Tibial artery (tissue), 4 donors: ENCODE measurements at regions not wholly inside any gene's neighbourhood (a gene's known extent, or its start where the extent isn't known, plus 50 kb on each side); places are given as distances from the start of the nearest gene placed in this dataset.

Source experiments
- DNase-seq, 2 donors: peaks; one replicate each; pipeline ENCODE4 v3.0.0-alpha.2; 2019
- H3K27ac ChIP-seq, 2 donors: fragments of 200-600 bp; sonication (generic) in 1 of 2; 1 replicate in 1 of 2; 2 replicates in 1 of 2; pipeline ENCODE4 v1.5.1; 2018 to 2019; ENCODE audit warnings: mild to moderate bottlenecking in 1 of 2
- H3K27me3 ChIP-seq, 2 donors: fragments of 200-600 bp; sonication (generic) in 1 of 2; one replicate each; pipeline versions ENCODE4 v1.5.1 to v1.6.0; 2016 to 2019
- H3K36me3 ChIP-seq, 3 donors: fragments of 200-600 bp; sonication (generic) in 2 of 3; one replicate each; pipeline ENCODE4 v1.5.1; 2016 to 2019; ENCODE audit warnings: mild to moderate bottlenecking in 2 of 3
- H3K4me1 ChIP-seq, 4 donors: fragments of 200-600 bp; sonication (generic) in 2 of 4; 1 replicate in 3 of 4; 2 replicates in 1 of 4; pipeline ENCODE4 v1.5.1; 2016 to 2019
- H3K4me3 ChIP-seq, 2 donors: fragments of 200-600 bp; sonication (generic) in 1 of 2; 1 replicate in 1 of 2; 2 replicates in 1 of 2; pipeline ENCODE4 v1.5.1; 2018 to 2019; ENCODE audit warnings: mild to moderate bottlenecking in 2 of 2
- H3K9me3 ChIP-seq, 3 donors: fragments of 200-600 bp; sonication (generic) in 1 of 3; one replicate each; pipeline ENCODE4 v1.5.1; 2016 to 2019
- intact Hi-C: fragments of 100-400 bp; cut with DNase I; formaldehyde crosslinking; loops from one replicate; pipeline ENCODE4 v1.15.0; 2023; ENCODE audit warnings: low total_unique reads
- TF ChIP-seq, protein P1 (sequence below), 2 experiments: fragments of 200-600 bp in 1 of 2; fragments of 450-650 bp in 1 of 2; IDR thresholded peaks; one replicate each; pipeline ENCODE4 v1.5.1; 2017 to 2019; ENCODE audit warnings: antibody characterized with exemption in 2 of 2, mild to moderate bottlenecking in 1 of 2, moderate library complexity in 1 of 2

DNA sequence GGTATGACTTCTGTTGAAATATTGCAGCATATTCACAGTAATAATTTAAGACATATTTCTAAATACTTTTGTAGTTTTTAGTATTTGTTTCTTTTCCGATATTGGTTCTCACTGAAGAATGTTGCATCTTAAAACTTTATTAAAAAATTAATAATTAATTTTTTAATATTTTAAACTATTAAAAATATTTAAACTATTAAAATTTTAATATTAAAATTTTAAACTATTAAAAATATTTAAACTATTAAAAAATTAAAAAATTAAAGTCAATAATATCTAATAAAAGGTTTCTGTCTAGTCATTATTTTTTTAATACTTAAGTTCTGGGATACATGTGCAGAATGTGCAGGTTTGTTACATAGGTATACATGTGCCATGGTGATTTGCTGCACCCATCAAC lies 149.3 kb upstream of the CCNH start:
- H3K36me3 ChIP-seq = no peaks in the 10 kb centered on the region
- no peaks in the 10 kb centered on the region for H3K27me3 ChIP-seq
- no peak for DNase-seq
- intact Hi-C loops = no loop called here
- H3K4me3 ChIP-seq = no peak overlapping the region
- H3K9me3 ChIP-seq = no peaks in the 10 kb centered on the region
- TF ChIP-seq, protein P1, sequence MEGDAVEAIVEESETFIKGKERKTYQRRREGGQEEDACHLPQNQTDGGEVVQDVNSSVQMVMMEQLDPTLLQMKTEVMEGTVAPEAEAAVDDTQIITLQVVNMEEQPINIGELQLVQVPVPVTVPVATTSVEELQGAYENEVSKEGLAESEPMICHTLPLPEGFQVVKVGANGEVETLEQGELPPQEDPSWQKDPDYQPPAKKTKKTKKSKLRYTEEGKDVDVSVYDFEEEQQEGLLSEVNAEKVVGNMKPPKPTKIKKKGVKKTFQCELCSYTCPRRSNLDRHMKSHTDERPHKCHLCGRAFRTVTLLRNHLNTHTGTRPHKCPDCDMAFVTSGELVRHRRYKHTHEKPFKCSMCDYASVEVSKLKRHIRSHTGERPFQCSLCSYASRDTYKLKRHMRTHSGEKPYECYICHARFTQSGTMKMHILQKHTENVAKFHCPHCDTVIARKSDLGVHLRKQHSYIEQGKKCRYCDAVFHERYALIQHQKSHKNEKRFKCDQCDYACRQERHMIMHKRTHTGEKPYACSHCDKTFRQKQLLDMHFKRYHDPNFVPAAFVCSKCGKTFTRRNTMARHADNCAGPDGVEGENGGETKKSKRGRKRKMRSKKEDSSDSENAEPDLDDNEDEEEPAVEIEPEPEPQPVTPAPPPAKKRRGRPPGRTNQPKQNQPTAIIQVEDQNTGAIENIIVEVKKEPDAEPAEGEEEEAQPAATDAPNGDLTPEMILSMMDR (IDR thresholded peaks at IDR 0.05) = no peak
- no peaks in the 10 kb centered on the region for H3K4me1 ChIP-seq
- no peak overlapping the region for H3K27ac ChIP-seq

DNA sequence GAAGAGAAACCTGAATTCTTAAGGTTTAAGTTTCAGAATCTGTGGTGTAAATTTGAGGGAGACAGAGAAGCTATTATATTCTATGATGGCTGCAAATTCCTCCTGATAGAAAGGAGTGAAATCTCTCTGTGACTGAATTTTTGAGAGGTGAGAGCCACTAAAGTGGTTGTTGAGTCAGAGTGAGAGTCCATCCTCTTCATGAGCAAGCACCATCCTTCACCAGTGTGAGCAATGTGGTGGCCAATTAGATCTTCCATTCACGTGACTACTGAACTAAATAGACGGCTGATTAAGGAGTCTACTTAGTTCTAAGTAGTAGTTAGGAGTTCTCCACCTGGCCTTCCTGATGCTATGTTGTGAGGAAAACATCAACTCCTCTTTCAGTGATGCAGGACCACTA lies 147.8 kb upstream of the CCNH start:
- intact Hi-C loops = no loop called here
- no peaks in the 10 kb centered on the region for H3K4me1 ChIP-seq
- no peaks in the 10 kb centered on the region for H3K9me3 ChIP-seq
- TF ChIP-seq, protein P1 (IDR thresholded peaks at IDR 0.05) = no peak
- no peaks in the 10 kb centered on the region for H3K36me3 ChIP-seq
- no peak overlapping the region for H3K27ac ChIP-seq
- H3K27me3 ChIP-seq = no peaks in the 10 kb centered on the region
- H3K4me3 ChIP-seq = no peak overlapping the region
- DNase-seq = no peak

DNA sequence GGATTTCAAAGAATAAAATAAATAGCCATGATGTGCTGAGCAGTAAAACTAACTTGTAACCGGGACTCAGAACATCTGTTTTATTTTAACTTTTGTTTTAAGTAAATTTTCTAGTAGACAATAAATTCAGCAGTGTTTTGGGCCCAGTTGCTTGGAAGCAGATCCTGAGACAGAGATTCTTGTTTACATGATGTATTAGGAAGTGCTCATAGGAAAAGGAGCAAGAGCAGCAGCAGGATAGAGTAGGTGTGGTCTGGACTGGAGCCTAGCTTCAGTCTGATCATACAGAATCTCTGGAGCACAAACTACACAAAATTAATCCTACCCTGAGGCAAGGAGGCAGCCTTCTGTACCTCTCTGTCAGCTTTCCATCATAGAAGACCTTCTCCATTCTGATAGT lies 139.2 kb upstream of the CCNH start:
- no peaks in the 10 kb centered on the region for H3K36me3 ChIP-seq
- H3K4me1 ChIP-seq = no peaks in the 10 kb centered on the region
- intact Hi-C loops = no loop called here
- TF ChIP-seq, protein P1 (IDR thresholded peaks at IDR 0.05) = no peak
- DNase-seq = no peak
- no peaks in the 10 kb centered on the region for H3K9me3 ChIP-seq
- no peak overlapping the region for H3K27ac ChIP-seq
- H3K27me3 ChIP-seq = no peaks in the 10 kb centered on the region
- no peak overlapping the region for H3K4me3 ChIP-seq

DNA sequence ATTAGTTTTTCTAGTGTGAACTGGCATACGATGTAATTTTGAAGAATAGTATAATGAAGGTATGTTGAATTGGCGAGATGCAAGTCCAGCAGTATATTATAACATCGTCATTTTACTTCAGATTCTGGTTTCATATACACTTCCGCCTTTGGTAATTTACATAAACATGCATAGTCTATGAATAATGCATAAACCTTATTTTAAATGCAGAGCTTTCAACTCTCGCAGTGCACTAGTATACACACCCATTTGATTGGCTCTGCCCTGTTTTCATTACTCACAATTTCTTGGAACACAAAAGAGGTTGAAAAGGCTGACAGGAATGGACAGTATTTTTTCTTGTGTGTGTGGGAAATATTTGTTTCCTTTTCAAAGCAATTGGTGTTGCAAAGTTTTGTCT lies 128.9 kb upstream of the CCNH start:
- Histone ChIP-seq H3K4me3 (no peak overlapping the region), H3K27me3 (no peaks in the 10 kb centered on the region), H3K4me1 (no peaks in the 10 kb centered on the region), H3K36me3 (no peaks in the 10 kb centered on the region), H3K27ac (no peak overlapping the region), H3K9me3 (no peaks in the 10 kb centered on the region)
- TF ChIP-seq, protein P1 (IDR thresholded peaks at IDR 0.05) = no peak
- no peak for DNase-seq
- intact Hi-C loops = no loop called here

DNA sequence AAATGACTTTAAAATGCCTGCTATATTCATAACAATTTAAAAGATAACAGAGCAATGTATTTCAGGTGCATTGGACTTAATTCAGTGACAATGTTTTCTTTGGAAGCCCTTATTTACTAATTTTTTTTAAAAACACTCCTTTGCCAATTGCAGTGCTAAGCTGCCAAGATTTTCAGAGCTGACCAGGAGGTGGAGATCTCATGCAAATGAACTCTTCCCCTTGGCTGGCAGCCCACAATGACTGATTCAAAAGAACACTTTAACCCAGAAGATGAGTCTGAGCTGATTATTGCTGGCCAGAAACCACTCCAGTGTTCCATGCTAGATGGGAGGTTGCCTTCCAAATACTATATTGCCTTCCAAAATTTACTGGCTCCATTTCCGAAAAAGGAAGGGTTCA lies 128.3 kb upstream of the CCNH start:
- DNase-seq = peak in 1 of 2 donors; percentile 52
- H3K27ac ChIP-seq = no peak overlapping the region
- H3K4me3 ChIP-seq = no peak overlapping the region
- TF ChIP-seq, protein P1 (IDR thresholded peaks at IDR 0.05) = no peak
- H3K4me1 ChIP-seq = no peaks in the 10 kb centered on the region
- no peaks in the 10 kb centered on the region for H3K36me3 ChIP-seq
- no peaks in the 10 kb centered on the region for H3K27me3 ChIP-seq
- no peaks in the 10 kb centered on the region for H3K9me3 ChIP-seq
- intact Hi-C loops = no loop called here

DNA sequence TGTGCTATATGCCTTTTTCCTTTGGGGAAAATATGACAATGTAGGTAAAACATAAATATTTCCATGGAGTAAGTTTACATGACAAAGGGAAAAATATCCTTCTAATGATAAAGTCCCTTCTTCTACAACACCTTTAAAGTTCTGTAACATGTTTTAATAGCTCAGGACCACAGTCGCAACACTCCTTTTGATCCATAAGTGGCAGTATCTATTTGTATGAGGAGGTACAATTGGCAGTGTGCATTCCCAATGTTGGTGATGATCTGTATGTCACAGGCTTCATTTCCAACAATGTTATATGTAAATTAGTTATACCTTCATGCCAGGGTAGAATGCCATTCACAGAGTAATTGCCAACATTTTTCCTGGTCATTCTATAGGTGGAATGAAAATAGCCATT lies 127.1 kb upstream of the CCNH start:
- Histone ChIP-seq H3K27me3 (no peaks in the 10 kb centered on the region), H3K4me1 (no peaks in the 10 kb centered on the region), H3K9me3 (no peaks in the 10 kb centered on the region), H3K36me3 (no peaks in the 10 kb centered on the region), H3K27ac (no peak overlapping the region), H3K4me3 (no peak overlapping the region)
- TF ChIP-seq, protein P1 (IDR thresholded peaks at IDR 0.05) = no peak
- no peak for DNase-seq
- intact Hi-C loops = no loop called here
